RWPE1 (cell line): ENCODE measurements at regions not wholly inside any gene's neighbourhood (a gene's known extent, or its start where the extent isn't known, plus 50 kb on each side); places are given as distances from the start of the nearest gene placed in this dataset.

Source experiments
- CTCF ChIA-PET: fragments of 350-600 bp; sonication (Branson Sonifier 250); formaldehyde crosslinking; extraction: SDS; loops from one replicate; lab custom pipeline; 2021; lab: Yijun Ruan, JAX
- POLR2A ChIA-PET: fragments of 400-600 bp; formaldehyde crosslinking; extraction: SDS; loops from one replicate; lab custom pipeline; 2020; ENCODE audit warnings: antibody characterized with exemption; ENCODE audit not compliant: low non-redundant PET; lab: Yijun Ruan, JAX
- DNase-seq: peaks from one replicate; pipeline ENCODE4 v3.0.0; 2012; ENCODE audit warnings: low spot score
- H3K27ac ChIP-seq: fragments of 450-650 bp; 2 replicates; pipeline ENCODE4 v1.5.1; 2017
- CTCF ChIP-seq: fragments of 450-650 bp; conservative IDR thresholded peaks from 2 replicates; pipeline ENCODE4 v1.5.1; 2017; ENCODE audit warnings: low read depth, mild to moderate bottlenecking

- ChIA-PET CTCF (interaction anchor here (1.0 kb wide), 1 partner anchor 8 kb away, joined by 3 read pairs; no protein-coding TSS in a partner anchor), POLR2A (no interaction called here)
- H3K27ac ChIP-seq: no peak overlapping the region
- no peak for TF ChIP-seq CTCF
- DNase-seq: no peak
Observed at GRCh38 chr10:46220872-46221538, 65.8 kb upstream of the ANTXRL start.

GRCh38 chr10:46222364-46222935 lies 64.3 kb upstream of the ANTXRL start:
- ChIA-PET CTCF (no interaction called here), POLR2A (no interaction called here)
- no peak for TF ChIP-seq CTCF
- no peak for DNase-seq
- H3K27ac ChIP-seq: no peak overlapping the region

- CTCF ChIA-PET: no interaction called here
- POLR2A ChIA-PET: no interaction called here
- no peak for DNase-seq
- peak; percentile 15; the same call in 1 of the 2 replicates for TF ChIP-seq CTCF
- H3K27ac ChIP-seq: no peak overlapping the region
Observed at GRCh38 chr10:46223064-46223480, 63.7 kb upstream of the ANTXRL start.

GRCh38 chr10:46223626-46224413 lies 63.0 kb upstream of the ANTXRL start:
- ChIA-PET CTCF (no interaction called here), POLR2A (no interaction called here)
- no peak for TF ChIP-seq CTCF
- H3K27ac ChIP-seq: no peak overlapping the region
- no peak for DNase-seq

GRCh38 chr10:46224414-46224682 lies 62.4 kb upstream of the ANTXRL start:
- no peak for DNase-seq
- CTCF ChIA-PET: no interaction called here
- H3K27ac ChIP-seq: no peak overlapping the region
- no peak for TF ChIP-seq CTCF
- POLR2A ChIA-PET: no interaction called here

GRCh38 chr10:46225597-46225996 lies 61.2 kb upstream of the ANTXRL start:
- ChIA-PET CTCF (no interaction called here), POLR2A (no interaction called here)
- no peak for DNase-seq
- TF ChIP-seq CTCF: no peak
- H3K27ac ChIP-seq: no peak overlapping the region
